GM12878 (cell line): ENCODE measurements at regions not wholly inside any gene's neighbourhood (a gene's known extent, or its start where the extent isn't known, plus 50 kb on each side); places are given as distances from the start of the nearest gene placed in this dataset.

Source experiments
- ATF3 ChIP-seq: IDR thresholded peaks from 2 replicates; pipeline ENCODE4 v1.6.1; 2011; ENCODE audit warnings: low read depth, mild to moderate bottlenecking, low read length, moderate library complexity, borderline replicate concordance; ENCODE audit errors: extremely low read depth
- CTCF ChIP-seq, 3 experiments: IDR thresholded peaks in 2 of 3; conservative IDR thresholded peaks in 1 of 3; 2 replicates each; pipeline ENCODE4 v1.5.1; 2011; ENCODE audit warnings: low read depth in 3 of 3, low read length in 3 of 3, mild to moderate bottlenecking in 3 of 3, control low read depth in 2 of 3, moderate library complexity in 2 of 3, inconsistent platforms in 1 of 3, mixed read lengths in 1 of 3; ENCODE audit not compliant: control insufficient read depth in 2 of 3, insufficient read depth in 1 of 3; ENCODE audit errors: extremely low read depth in 1 of 3
- EGR1 ChIP-seq, 2 experiments: IDR thresholded peaks; 1 replicate in 1 of 2; 2 replicates in 1 of 2; pipeline ENCODE4 v1.6.1; 2011 to 2012; ENCODE audit warnings: low read depth in 2 of 2, low read length in 2 of 2, borderline replicate concordance in 1 of 2, mild to moderate bottlenecking in 1 of 2, moderate library complexity in 1 of 2
- IKZF1 ChIP-seq: fragments of 450-650 bp; conservative IDR thresholded peaks from 2 replicates; pipeline ENCODE4 v1.6.1; 2017; ENCODE audit warnings: antibody characterized with exemption, mild to moderate bottlenecking
- MTA3 ChIP-seq: IDR thresholded peaks from 2 replicates; pipeline ENCODE4 v1.6.1; 2012; ENCODE audit warnings: low read length, inconsistent platforms, borderline replicate concordance
- MYC ChIP-seq: IDR thresholded peaks from 2 replicates; pipeline ENCODE4 v1.6.1; 2011; ENCODE audit warnings: mild to moderate bottlenecking, low read length, moderate library complexity, inconsistent platforms; ENCODE audit not compliant: insufficient read depth, insufficient replicate concordance, insufficient read length, severe bottlenecking
- POLR2A ChIP-seq: IDR thresholded peaks from 2 replicates; pipeline ENCODE4 v1.6.1; 2011; ENCODE audit warnings: low read depth, mild to moderate bottlenecking, low read length
- RFX5 ChIP-seq: IDR thresholded peaks from 2 replicates; pipeline ENCODE4 v1.6.1; 2011; ENCODE audit warnings: low read depth, low read length, improper control_type of control experiment
- SIN3A ChIP-seq: IDR thresholded peaks from 2 replicates; pipeline ENCODE4 v1.6.1; 2012; ENCODE audit warnings: low read depth, low read length, improper control_type of control experiment
- SMC3 ChIP-seq: IDR thresholded peaks from 2 replicates; pipeline ENCODE4 v1.6.1; 2011; ENCODE audit warnings: low read length, improper control_type of control experiment, borderline replicate concordance
- SP1 ChIP-seq: IDR thresholded peaks from one replicate; pipeline ENCODE4 v1.6.1; 2011; ENCODE audit warnings: low read depth, low read length
- SUZ12 ChIP-seq: fragments of 200-600 bp; sonication (generic); IDR thresholded peaks from one replicate; pipeline ENCODE4 v1.6.1; 2018; ENCODE audit warnings: antibody characterized with exemption, mild to moderate bottlenecking; ENCODE audit not compliant: unreplicated experiment

GRCh38 chr13:33971562-33971819 is 153.5 kb downstream of the RFC3 start:
- TF ChIP-seq SMC3 = no peak
- no peak for TF ChIP-seq CTCF (IDR thresholded peaks at IDR 0.05 in 2 of 3, conservative IDR thresholded peaks at IDR 0.05 in 1 of 3; ENCODE audit: control insufficient read depth in 2 of 3, extremely low read depth in 1 of 3, insufficient read depth in 1 of 3, low read depth in 3 of 3, low read length in 3 of 3)
- TF ChIP-seq MTA3 = no peak
- no peak for TF ChIP-seq SP1
- TF ChIP-seq SIN3A = no peak
- TF ChIP-seq EGR1 (IDR thresholded peaks at IDR 0.05; ENCODE audit: borderline replicate concordance in 1 of 2, low read depth in 2 of 2, low read length in 2 of 2) = no peak
- no peak for TF ChIP-seq RFX5
- no peak for TF ChIP-seq IKZF1
- no peak for TF ChIP-seq MYC
- TF ChIP-seq ATF3 = no peak
- TF ChIP-seq POLR2A = no peak
- TF ChIP-seq SUZ12 = no peak
